Spleen (tissue), 11 donors: ENCODE measurements at regions not wholly inside any gene's neighbourhood (a gene's known extent, or its start where the extent isn't known, plus 50 kb on each side); places are given as distances from the start of the nearest gene placed in this dataset.
A peak's percentile ranks its signal among the peaks of the same experiment; 100 is the strongest.

Experiments
- DNase-seq: peaks from one replicate; pipeline ENCODE4 v3.0.0-alpha.2; 2020
- H3K27ac ChIP-seq, 8 donors: fragments of 200-600 bp; sonication (generic) in 7 of 8; 1 replicate in 4 of 8; 2 replicates in 4 of 8; pipeline versions ENCODE4 v1.5.0 to v1.8.0; 2016 to 2021; ENCODE audit warnings: inconsistent platforms in 4 of 8, mild to moderate bottlenecking in 4 of 8, moderate library complexity in 1 of 8
- H3K27me3 ChIP-seq, 7 donors: fragments of 200-600 bp; sonication (generic) in 6 of 7; replicated peaks in 1 of 7; 1 replicate in 4 of 7; 2 replicates in 3 of 7; pipeline versions ENCODE4 v1.5.0 to v1.8.0; 2016 to 2021; ENCODE audit warnings: inconsistent platforms in 3 of 7, mild to moderate bottlenecking in 1 of 7
- H3K36me3 ChIP-seq, 6 donors: fragments of 200-600 bp; sonication (generic) in 5 of 6; 1 replicate in 4 of 6; 2 replicates in 2 of 6; pipeline versions ENCODE4 v1.5.0 to v1.8.0; 2016 to 2021; ENCODE audit warnings: inconsistent platforms in 2 of 6
- H3K4me1 ChIP-seq, 6 donors: fragments of 200-600 bp; sonication (generic) in 5 of 6; 1 replicate in 3 of 6; 2 replicates in 3 of 6; pipeline versions ENCODE4 v1.5.0 to v1.8.0; 2016 to 2021; ENCODE audit warnings: inconsistent platforms in 3 of 6
- H3K4me3 ChIP-seq, 8 donors: fragments of 200-600 bp; sonication (generic) in 7 of 8; 1 replicate in 4 of 8; 2 replicates in 4 of 8; pipeline versions ENCODE4 v1.5.0 to v1.8.0; 2016 to 2021; ENCODE audit warnings: inconsistent platforms in 4 of 8, mild to moderate bottlenecking in 4 of 8, moderate library complexity in 2 of 8
- H3K9me3 ChIP-seq, 8 donors: fragments of 200-600 bp; sonication (generic) in 7 of 8; 1 replicate in 4 of 8; 2 replicates in 4 of 8; pipeline versions ENCODE4 v1.5.0 to v1.8.0; 2016 to 2021; ENCODE audit warnings: inconsistent platforms in 4 of 8
- POLR2A ChIP-seq, 3 donors: fragments of 450-650 bp; IDR thresholded peaks; one replicate each; pipeline ENCODE4 v1.5.1; 2017; ENCODE audit warnings: antibody characterized with exemption in 3 of 3, mild to moderate bottlenecking in 1 of 3
- POLR2AphosphoS5 ChIP-seq, 3 donors: sonication (generic); formaldehyde crosslinking; IDR thresholded peaks; one replicate each; pipeline ENCODE4 v1.5.1; 2017; ENCODE audit warnings: antibody characterized with exemption in 3 of 3
- WGBS, 5 donors: extraction: QIAGEN DNeasy Blood & Tissue Kit in 3 of 5; methylation state at CpG; one replicate each; pipeline versions ENCODE4 v1.1.5 to v1.1.7; 2013 to 2018; 5-methylcytosine and 5-hydroxymethylcytosine counted together
- intact Hi-C: fragments of 100-400 bp; cut with DNase I; formaldehyde crosslinking; loops from one replicate; pipeline ENCODE4 v1.15.0; 2023; ENCODE audit warnings: low total_unique reads
- TF ChIP-seq, protein P1 (sequence below), 11 experiments: fragments of 200-600 bp in 7 of 11; fragments of 450-650 bp in 4 of 11; sonication (generic) in 4 of 11; IDR thresholded peaks in 8 of 11; conservative IDR thresholded peaks in 3 of 11; 1 replicate in 7 of 11; 2 replicates in 4 of 11; pipeline versions ENCODE4 v1.4.0 to v1.8.0; 2016 to 2021; ENCODE audit warnings: antibody characterized with exemption in 11 of 11, inconsistent platforms in 4 of 11, mild to moderate bottlenecking in 1 of 11
- donor health status: healthy with polysubstance abuse.
- donor health status: DM: no; HTN: no; CAD: no; lungs with moderate emphysema.
- donor health status: DM: no; HTN: no; CAD: no.
- donor health status: Bipolar disorder and iron deficiency.
- donor health status: healthy.
- donor health status: DM: no; HTN: no; CAD: no.
- donor health status: DM: yes; HTN: yes; CAD: no.

GRCh38 chr6:14316651-14317386, 199.2 kb downstream of the CD83 start:
- Histone ChIP-seq H3K4me1 (peaks cover 0 to 22% (median 0%) of the 10 kb centered on the region in 6 donors), H3K9me3 (no peaks in the 10 kb centered on the region), H3K27me3 (no peaks in the 10 kb centered on the region), H3K36me3 (no peaks in the 10 kb centered on the region), H3K27ac (no peak overlapping the region), H3K4me3 (no peak overlapping the region)
- WGBS, 5 donors, result 44 to 69% (median 53%) methylated on average over 10 of the region's 10 CpGs
- TF ChIP-seq, protein P1, sequence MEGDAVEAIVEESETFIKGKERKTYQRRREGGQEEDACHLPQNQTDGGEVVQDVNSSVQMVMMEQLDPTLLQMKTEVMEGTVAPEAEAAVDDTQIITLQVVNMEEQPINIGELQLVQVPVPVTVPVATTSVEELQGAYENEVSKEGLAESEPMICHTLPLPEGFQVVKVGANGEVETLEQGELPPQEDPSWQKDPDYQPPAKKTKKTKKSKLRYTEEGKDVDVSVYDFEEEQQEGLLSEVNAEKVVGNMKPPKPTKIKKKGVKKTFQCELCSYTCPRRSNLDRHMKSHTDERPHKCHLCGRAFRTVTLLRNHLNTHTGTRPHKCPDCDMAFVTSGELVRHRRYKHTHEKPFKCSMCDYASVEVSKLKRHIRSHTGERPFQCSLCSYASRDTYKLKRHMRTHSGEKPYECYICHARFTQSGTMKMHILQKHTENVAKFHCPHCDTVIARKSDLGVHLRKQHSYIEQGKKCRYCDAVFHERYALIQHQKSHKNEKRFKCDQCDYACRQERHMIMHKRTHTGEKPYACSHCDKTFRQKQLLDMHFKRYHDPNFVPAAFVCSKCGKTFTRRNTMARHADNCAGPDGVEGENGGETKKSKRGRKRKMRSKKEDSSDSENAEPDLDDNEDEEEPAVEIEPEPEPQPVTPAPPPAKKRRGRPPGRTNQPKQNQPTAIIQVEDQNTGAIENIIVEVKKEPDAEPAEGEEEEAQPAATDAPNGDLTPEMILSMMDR (IDR thresholded peaks at IDR 0.05 in 8 of 11, conservative IDR thresholded peaks at IDR 0.05 in 3 of 11), result peak in 1 of 11 experiments; percentile 7
- TF ChIP-seq POLR2A (IDR thresholded peaks at IDR 0.05), result no peak
- no peak for TF ChIP-seq POLR2AphosphoS5 (IDR thresholded peaks at IDR 0.05)
- no peak for DNase-seq
- intact Hi-C loops, result no loop called here

DNA sequence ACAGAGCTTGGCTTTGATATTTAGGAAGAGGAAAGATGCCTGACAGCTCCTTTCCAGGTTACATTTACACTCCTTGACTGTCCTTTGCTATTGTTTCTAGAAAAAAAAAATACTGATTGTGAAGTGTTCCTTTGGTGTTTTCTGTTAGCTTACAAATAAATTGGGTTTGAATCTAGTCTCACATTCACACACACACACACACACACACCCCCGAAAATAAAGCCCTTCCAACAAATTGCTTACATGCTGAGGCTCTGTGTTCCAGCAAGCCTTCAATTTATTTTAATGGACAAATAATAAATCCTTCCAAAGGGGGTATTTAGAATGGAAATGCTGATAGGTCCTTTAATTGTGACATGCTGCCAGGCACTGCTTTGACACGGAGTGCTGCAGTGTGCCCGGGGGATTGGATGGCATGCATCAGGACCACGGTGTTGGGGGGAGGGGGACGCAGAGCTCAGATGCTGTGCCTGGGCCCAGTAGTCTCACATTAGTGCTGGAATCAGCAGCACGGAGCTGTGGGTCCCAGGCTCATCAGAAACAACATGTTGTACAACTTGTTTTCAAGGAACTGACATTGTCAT, 199.9 kb downstream of the CD83 start:
- Histone ChIP-seq H3K9me3 (no peaks in the 10 kb centered on the region), H3K4me1 (peaks cover 0 to 22% (median 0%) of the 10 kb centered on the region in 6 donors), H3K36me3 (no peaks in the 10 kb centered on the region), H3K4me3 (no peak overlapping the region), H3K27ac (no peak overlapping the region), H3K27me3 (no peaks in the 10 kb centered on the region)
- TF ChIP-seq POLR2AphosphoS5 (IDR thresholded peaks at IDR 0.05) (no peak), POLR2A (IDR thresholded peaks at IDR 0.05) (no peak)
- TF ChIP-seq, protein P1 (IDR thresholded peaks at IDR 0.05 in 8 of 11, conservative IDR thresholded peaks at IDR 0.05 in 3 of 11), result no peak
- DNase-seq, result no peak
- 80 to 94% (median 84%) methylated on average over 5 to 6 of the region's 6 CpGs for WGBS, 5 donors
- intact Hi-C loops, result no loop called here

- peaks cover 0 to 14% (median 0%) of the 10 kb centered on the region in 6 donors for H3K4me1 ChIP-seq
- intact Hi-C loops, result no loop called here
- H3K27me3 ChIP-seq, result no peaks in the 10 kb centered on the region
- no peak overlapping the region for H3K4me3 ChIP-seq
- no peaks in the 10 kb centered on the region for H3K36me3 ChIP-seq
- no peaks in the 10 kb centered on the region for H3K9me3 ChIP-seq
- no peak for TF ChIP-seq POLR2A (IDR thresholded peaks at IDR 0.05)
- TF ChIP-seq, protein P1 (IDR thresholded peaks at IDR 0.05 in 8 of 11, conservative IDR thresholded peaks at IDR 0.05 in 3 of 11), result no peak
- no peak for TF ChIP-seq POLR2AphosphoS5 (IDR thresholded peaks at IDR 0.05)
- no peak for DNase-seq
- H3K27ac ChIP-seq, result no peak overlapping the region
- WGBS, 5 donors, result 85 to 93% (median 90%) methylated on average over 5 of the region's 5 CpGs
These were observed 202.8 kb downstream of the CD83 start for GRCh38 chr6:14320332-14320731.

GRCh38 chr6:14321992-14322772, 204.6 kb downstream of the CD83 start:
- no peak for DNase-seq
- intact Hi-C loops, result no loop called here

More at GRCh38 chr6:14321992-14322772, 204.6 kb downstream of the CD83 start:
- 91 to 96% (median 92%) methylated on average over 10 of the region's 10 CpGs for WGBS, 5 donors
- Histone ChIP-seq H3K27me3 (no peaks in the 10 kb centered on the region), H3K9me3 (no peaks in the 10 kb centered on the region), H3K4me3 (no peak overlapping the region), H3K36me3 (no peaks in the 10 kb centered on the region), H3K27ac (no peak overlapping the region), H3K4me1 (peaks cover 0 to 4% (median 0%) of the 10 kb centered on the region in 6 donors)
- no peak for TF ChIP-seq POLR2AphosphoS5 (IDR thresholded peaks at IDR 0.05)
- TF ChIP-seq POLR2A (IDR thresholded peaks at IDR 0.05), result no peak
- TF ChIP-seq, protein P1 (IDR thresholded peaks at IDR 0.05 in 8 of 11, conservative IDR thresholded peaks at IDR 0.05 in 3 of 11), result no peak
